ENCODE measurements at regions not wholly inside any gene's neighbourhood (a gene's known extent, or its start where the extent isn't known, plus 50 kb on each side); places are given as distances from the start of the nearest gene placed in this dataset.

DNA sequence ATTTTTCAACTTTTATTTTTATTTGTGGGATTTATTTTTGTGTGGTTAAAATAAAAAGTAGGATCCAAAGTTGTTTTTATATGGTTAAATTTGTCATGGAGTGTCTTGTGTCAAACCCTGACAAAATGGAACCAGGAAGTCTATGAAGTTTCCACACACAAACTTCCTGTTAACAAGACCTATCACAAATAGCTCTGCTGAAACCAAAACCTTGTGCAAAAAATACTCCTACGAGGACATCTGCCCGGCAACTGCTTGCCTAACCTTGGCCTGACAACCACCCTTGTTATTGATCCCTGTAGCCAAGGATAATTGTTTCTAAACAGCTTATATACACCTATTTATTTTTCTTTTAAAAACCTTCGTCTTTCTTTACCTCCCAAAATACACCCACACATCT is 389.6 kb downstream of the TRIB2 start:
- no peak for DNase-seq
- in situ Hi-C loops (cut with MboI; ENCODE audit: low pct_unique_long_range_greater_than_20kb, low sequenced_read_pairs) = no loop called here

DNA sequence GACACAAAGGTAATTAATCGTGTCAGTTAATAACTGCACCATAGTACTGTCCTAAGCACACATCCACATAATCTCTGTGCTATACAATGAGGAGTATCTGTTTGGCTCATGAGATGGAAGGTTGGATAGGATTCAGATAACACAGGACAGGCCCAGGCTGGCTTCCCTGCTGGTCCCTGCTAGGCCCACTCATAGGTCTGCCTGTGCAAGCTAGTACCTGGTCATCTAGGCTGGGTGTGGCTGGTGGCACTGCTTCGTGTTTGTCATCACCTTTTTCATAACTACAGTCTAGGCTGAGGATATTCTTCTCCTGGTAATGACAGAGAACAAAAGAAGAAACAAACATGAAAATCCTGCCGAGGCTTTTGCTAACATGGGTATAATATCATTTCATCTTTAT is 392.8 kb downstream of the TRIB2 start:
- in situ Hi-C loops (cut with MboI; ENCODE audit: low pct_unique_long_range_greater_than_20kb, low sequenced_read_pairs) = no loop called here
- no peak for DNase-seq

DNA sequence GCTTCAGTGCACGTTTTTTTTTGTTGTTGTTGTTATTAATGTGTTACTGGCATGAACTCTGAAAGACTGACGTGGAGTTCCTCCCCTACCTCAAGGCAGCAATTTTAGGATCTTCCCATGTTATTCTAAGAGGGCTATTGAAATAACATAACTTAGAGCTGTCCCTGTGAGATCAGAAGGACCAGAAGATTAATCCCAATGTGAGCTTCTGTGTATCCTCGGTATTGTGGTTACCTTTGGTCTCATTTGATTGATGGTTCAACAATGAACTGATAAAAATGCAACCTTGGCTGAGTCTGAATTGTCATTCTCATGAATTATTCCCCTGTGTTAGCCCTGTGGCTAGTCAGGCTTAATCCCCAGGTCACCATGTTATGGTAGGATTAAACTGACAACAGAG is 394.1 kb downstream of the TRIB2 start:
- no peak for DNase-seq
- in situ Hi-C loops (cut with MboI; ENCODE audit: low pct_unique_long_range_greater_than_20kb, low sequenced_read_pairs) = no loop called here

DNA sequence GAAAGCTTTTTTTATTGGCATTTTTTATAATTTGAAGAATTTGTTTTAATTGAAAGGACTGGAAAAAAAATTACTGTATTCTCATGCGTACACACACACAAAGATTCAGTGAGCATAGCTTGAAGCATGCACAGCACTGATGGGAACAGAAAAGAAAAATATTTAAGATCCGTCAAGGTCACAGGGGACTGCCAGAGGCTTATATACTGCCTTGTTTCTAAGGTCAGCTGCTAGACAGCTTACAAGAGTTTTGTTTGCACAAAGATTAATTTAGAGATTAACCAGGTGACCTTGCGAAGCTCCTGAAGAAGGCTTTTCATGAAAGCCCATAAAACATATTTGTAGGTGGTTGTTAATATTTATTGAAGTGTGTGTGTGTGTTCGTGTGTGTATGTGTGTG is 396.3 kb downstream of the TRIB2 start:
- no peak for DNase-seq
- in situ Hi-C loops (cut with MboI; ENCODE audit: low pct_unique_long_range_greater_than_20kb, low sequenced_read_pairs) = no loop called here

DNA sequence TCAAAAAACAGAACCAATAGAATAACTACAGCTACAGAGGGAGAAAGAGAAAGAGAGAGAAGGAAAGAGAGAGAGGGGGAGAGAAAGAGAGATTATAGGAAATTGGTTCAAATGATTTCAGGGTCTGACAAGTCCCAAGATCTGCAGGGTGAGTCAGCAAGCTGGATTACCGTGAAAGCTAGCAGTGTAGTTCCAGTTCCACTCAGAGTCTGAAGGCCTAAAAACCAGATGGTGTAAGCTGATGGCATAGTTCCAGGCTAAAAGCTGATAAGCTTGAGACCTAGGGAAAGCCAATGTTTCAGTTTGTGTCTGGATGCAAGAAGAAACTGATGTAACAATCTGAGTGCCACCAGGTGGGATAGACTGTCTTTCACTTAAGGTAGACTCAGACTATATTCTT is 397.7 kb downstream of the TRIB2 start:
- in situ Hi-C loops (cut with MboI; ENCODE audit: low pct_unique_long_range_greater_than_20kb, low sequenced_read_pairs) = no loop called here
- DNase-seq = no peak

DNA sequence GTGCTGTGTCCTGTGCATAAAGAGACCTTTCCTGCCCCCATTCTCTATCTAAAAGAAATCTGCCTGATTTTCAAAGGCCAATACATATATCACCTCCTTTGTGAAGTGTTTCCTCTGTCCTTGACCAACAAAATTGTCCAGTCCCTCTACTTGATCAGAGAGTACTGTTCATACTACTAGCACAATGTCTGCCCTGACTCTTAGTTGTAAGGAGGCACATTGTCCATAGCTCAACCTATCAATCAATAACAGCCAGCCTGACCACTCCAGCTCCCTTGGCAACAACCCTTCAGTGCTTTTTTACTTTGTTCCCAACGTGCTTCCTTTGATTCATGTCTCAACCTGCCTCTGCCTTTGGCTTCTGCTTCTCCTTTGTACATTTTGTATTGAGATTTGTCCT is 398.9 kb downstream of the TRIB2 start:
- DNase-seq = no peak
- in situ Hi-C loops (cut with MboI; ENCODE audit: low pct_unique_long_range_greater_than_20kb, low sequenced_read_pairs) = no loop called here

DNA sequence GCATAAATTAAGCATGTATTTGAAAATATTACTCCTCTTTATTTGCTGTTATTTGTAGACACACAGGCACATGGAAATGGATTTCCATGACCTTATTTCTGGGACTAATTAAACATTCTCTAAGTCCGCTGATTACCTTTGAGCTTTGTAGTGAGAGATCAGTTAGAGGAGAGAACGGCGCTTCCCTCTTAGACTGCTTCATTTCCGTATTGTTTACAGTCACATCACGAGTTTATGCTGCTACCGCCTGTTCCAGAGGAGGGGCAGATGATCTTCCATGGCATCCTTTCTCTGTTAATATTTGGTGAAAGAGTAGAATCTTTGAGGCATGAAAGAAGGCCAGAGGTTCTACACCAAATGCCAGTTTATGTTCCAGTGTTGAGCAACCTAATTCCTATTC is 404.4 kb downstream of the TRIB2 start:
- DNase-seq = no peak
- in situ Hi-C loops (cut with MboI; ENCODE audit: low pct_unique_long_range_greater_than_20kb, low sequenced_read_pairs) = no loop called here

DNA sequence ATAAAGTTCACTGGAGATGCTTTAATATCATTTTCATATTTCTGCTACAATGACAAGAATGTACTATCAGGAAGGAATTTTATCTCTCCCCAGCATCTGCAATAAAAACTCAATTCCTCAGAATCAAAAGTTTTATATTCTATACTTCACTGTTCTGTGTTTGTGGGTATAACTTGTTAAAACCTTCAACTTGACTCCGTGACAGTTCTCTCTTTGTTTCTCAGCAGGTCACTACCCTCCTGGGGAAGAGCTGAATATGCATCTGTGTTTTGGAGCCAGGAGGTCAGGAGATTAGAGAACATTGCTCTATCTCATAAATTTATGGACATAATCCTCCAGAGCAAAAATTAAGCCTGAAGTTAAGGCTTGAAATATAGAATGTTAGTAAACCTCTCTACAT is 411.4 kb downstream of the TRIB2 start:
- no peak for DNase-seq
- in situ Hi-C loops (cut with MboI; ENCODE audit: low pct_unique_long_range_greater_than_20kb, low sequenced_read_pairs) = no loop called here

DNA sequence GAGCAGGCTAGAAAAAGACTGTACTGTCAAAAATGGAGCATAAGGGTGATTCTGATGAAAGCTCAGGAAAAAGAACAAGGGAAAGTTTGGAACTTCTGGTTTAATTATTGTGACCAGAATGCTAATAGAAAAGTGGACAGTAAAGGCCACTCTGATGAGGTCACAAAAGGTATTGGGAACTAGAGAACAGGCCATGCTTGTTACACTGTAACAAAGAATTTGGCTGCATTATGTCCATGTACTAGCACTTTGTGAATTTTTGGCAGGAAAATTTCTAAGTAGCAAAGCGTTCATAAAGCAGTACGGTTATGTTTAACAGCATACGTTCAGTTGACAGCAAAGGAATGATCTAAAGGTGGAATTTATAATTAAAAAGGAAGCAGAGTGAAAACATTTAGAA is 418.6 kb downstream of the TRIB2 start:
- no peak for DNase-seq
- in situ Hi-C loops (cut with MboI; ENCODE audit: low pct_unique_long_range_greater_than_20kb, low sequenced_read_pairs) = no loop called here

DNA sequence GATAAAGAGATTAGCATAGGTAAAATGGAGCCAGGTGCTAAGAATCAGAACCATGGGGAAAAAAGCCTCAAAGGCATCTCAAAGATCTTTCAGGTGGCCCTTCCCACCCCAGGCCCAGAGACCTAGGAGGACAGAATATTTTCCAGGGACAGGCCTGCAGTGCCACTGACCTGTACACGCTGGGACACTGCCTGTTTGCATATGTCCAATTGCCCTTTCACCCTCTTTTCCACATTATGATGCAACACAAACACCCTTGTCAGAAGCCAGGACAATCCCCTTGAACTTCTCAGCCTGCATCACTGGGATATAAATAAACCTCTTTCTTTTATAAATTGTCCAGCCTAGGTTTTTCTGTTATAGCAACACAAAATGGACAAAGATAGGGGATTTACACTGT is 419.1 kb downstream of the TRIB2 start:
- in situ Hi-C loops (cut with MboI; ENCODE audit: low pct_unique_long_range_greater_than_20kb, low sequenced_read_pairs) = no loop called here
- DNase-seq = no peak

DNA sequence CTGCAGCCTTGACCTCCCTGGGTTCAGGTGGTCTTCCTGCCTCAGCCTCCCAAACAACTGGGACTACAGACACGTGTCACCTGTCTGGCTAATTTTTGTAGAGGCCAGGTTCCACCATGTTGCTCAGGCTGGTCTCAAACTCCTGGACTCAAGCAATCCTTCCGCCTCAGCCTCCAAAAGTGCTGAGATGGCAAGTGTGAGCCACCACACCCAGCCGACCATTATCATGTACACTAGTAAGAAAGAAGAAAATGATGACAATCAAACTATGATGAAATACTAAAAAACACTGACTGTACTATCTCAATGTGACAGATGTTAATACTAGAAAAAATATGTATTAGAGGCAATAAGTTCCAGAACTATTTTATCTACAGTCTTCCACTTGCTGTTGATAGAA is 420.9 kb downstream of the TRIB2 start:
- DNase-seq = no peak
- in situ Hi-C loops (cut with MboI; ENCODE audit: low pct_unique_long_range_greater_than_20kb, low sequenced_read_pairs) = no loop called here

DNA sequence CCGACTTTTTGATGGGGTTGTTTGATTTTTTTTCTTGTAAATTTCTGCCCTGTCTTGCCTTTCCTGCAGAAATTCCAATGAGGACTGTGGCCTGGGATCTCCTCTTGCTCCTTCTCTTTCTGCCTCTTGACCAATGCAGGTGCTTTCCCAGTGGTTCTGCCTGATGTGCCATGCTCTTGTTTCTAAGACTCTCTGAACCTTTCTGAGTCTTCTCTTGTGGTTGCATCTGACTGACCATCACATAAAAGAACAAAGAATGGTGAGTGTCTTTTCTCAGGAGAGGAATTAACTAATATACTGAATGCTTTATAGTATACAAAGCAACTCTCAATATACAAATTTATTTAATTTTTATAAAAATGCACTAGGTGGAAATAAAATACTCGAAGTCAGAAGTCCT is 424.6 kb downstream of the TRIB2 start:
- DNase-seq = no peak
- in situ Hi-C loops (cut with MboI; ENCODE audit: low pct_unique_long_range_greater_than_20kb, low sequenced_read_pairs) = no loop called here

DNA sequence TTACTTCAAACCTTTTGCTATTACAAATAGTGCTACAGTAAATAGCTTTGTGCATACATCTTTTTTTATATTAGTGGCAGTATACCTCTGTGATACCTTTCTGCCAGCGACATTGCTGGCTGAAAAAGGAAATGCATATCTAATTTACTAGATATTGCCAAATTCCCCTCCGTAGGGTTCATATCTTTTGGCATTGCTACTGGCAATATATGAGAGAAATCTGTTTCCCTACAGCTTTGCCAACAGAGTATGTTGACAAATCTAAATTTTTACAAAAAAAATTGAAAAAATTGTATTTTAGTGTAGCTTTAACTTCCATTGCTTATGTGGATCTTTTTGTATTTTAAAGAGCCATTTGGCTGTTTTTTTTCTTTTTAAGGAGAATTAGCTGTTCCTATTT is 426.7 kb downstream of the TRIB2 start:
- in situ Hi-C loops (cut with MboI; ENCODE audit: low pct_unique_long_range_greater_than_20kb, low sequenced_read_pairs) = no loop called here

DNA sequence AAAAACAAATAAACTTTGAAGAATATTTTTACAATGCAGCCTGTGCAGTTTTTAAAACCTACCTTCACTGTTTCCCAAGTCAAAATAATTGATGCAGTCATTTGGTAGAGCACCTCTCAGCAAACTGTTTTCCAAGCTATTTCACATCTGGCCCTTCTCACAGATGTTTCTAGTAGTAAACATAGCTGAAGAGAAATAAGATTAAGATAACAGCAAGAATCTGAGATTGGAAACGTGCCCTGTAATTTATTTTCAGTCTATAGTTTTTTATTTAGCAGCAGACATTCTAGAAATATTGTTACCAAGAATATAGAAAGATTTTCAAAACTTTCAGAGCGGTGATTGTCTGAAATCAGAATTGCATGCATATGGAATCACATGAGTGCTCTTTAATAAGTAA is 440.2 kb downstream of the TRIB2 start:
- in situ Hi-C loops (cut with MboI; ENCODE audit: low pct_unique_long_range_greater_than_20kb, low sequenced_read_pairs) = no loop called here
- DNase-seq = no peak

More for the DNA sequence above, 426.7 kb downstream of the TRIB2 start:
- DNase-seq = no peak

DNA sequence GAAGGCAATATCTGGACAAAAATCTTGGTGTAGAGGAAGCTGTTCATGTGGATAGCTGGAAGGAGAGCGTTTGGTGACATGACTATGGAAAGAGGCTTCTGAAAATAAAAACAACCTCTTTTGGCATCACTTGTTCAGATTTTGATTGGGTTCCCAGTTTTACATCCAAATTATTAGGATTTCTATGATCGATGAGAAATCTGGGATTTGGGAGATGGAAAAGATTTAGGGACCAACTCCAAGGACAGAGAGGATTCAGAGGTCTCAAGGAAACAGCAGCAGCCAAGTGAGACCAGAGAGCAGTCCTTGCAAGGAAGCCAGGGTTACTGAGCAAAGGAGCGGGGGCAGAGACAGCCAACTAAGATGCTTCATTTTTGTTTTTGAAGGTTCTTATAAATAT is 441.7 kb downstream of the TRIB2 start:
- in situ Hi-C loops (cut with MboI; ENCODE audit: low pct_unique_long_range_greater_than_20kb, low sequenced_read_pairs) = no loop called here
- no peak for DNase-seq

DNA sequence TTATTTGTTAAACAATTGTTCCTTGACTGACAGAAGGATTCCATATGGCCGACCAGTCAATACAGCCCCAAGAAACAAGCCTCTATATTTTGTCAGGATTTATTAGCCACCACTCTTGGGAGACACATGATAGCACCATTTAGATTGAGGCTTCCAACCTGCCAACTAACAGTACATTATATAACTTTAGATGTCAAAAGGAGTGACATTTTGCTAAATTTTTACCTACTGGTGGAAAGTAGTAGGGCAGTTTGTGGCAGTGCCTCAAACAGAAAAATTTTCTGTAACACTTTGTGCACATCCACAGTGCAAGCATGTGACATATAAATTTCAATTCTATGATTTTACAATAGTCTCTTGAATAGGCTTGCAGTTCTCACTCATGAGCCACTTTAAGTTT is 464.0 kb downstream of the TRIB2 start:
- in situ Hi-C loops (cut with MboI; ENCODE audit: low pct_unique_long_range_greater_than_20kb, low sequenced_read_pairs) = no loop called here
- no peak for DNase-seq

DNA sequence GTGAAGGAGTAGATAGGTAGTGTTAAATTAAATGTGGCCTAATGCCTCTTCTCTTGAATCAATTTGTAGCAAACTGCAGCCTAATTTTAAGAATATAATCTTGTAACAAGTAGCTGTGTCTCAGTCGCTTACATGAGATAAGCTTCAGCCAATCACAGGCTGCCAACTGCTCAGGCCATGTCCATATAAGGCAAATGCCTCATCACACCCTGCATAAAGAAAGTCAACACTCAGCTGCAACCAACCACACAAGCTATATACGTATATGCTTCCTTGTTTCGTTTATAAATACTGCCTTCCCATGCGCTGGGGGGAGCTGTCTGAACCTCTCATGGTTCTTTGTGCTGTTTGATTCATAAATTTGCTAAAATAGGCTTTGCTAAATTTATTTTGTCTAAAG is 476.3 kb downstream of the TRIB2 start:
- in situ Hi-C loops (cut with MboI; ENCODE audit: low pct_unique_long_range_greater_than_20kb, low sequenced_read_pairs) = no loop called here
- no peak for DNase-seq

DNA sequence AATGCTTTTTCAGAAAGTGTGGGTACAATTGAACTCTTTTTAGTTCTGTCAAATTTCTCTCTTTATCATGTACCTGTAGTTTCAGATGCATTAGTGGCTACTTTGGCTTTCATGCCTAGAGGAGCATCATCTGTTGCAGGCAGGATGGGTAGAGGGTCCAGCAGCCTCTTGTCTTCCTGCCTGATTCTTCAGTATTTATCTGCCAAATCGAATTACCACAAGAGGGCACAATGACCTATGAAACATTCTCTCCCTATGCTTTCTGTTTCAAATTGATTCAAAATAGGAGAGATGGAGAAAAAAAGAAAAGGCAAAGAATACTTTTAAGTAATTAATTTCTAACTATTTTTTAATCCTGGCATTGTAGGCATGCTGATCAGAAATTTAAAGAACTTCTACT is 477.2 kb downstream of the TRIB2 start:
- DNase-seq = peak; percentile 23

DNA sequence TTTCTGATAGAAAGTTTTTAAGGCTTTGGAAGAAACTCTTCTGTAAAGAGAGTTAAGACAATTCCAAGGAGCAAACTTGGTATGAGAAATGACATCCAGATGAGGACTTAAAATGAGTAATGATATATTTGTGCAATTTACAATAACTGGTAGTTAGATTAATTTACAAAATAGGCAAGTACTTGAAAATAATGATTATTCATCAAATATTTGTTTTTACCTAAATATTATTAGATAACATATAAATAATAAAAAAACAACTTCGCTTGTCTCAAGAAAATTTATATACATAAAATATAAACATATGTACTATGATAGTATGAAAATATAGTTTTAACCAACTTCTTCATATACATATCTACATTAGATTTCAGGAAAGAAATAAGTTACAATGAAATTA is 478.5 kb downstream of the TRIB2 start:
- in situ Hi-C loops (cut with MboI; ENCODE audit: low pct_unique_long_range_greater_than_20kb, low sequenced_read_pairs) = no loop called here
- no peak for DNase-seq

More for the DNA sequence above, 477.2 kb downstream of the TRIB2 start:
- in situ Hi-C loops (cut with MboI; ENCODE audit: low pct_unique_long_range_greater_than_20kb, low sequenced_read_pairs) = no loop called here

DNA sequence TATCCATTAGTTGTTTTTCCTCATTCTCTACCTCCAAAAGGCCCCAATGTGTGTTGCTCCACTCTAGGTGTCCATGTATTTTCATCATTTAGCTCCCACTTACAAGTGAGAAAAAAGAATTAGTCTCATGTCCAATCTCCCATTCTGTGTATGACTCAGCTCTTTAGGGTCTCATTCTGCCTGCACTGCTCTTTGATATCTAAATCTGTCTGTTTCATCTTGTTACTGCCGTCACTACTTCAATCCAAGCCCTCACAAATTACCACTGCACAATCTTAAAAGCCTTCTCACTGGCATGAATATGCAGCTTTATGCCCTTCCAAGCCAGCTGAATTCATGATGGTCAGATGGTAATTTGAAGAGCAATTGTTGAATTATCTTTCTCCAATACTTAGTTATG is 480.5 kb downstream of the TRIB2 start:
- DNase-seq = no peak
- in situ Hi-C loops (cut with MboI; ENCODE audit: low pct_unique_long_range_greater_than_20kb, low sequenced_read_pairs) = no loop called here

DNA sequence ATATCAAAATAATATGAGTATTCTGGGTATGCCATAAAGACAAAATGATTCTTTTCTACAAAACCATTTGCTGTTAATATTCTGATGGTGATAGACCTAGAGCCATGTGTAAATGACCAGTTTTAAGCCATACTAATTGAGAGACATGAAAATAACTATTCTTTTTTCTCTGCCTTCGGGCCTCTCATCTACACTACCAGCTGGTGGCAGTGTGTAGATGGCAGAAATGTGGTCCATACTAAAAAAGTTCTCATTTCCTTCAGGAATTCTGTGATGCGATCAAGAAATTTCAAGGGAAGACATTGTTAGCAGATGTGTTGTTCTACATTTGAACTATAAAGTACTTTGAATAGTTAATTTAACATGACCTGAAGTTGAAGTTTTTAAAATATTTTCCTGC is 485.2 kb downstream of the TRIB2 start:
- DNase-seq = no peak
- in situ Hi-C loops (cut with MboI; ENCODE audit: low pct_unique_long_range_greater_than_20kb, low sequenced_read_pairs) = no loop called here

DNA sequence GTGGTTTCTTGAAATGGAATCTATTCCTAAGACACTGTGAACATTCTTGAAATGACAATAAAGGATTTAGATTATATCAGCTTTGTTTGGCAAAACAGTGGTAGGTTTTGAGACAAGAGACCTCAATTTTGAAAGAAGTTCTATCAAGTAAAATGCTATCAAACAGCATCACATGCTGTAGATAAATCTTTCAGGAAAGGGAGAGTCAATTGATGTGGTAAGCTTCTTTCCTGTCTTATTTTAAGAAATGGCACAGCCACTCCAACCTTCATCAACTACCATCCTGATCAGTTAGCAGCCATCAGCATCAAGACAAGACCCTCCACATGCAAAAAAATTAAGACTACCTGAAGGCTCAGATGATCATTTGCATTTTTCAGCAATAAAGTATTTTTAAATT is 495.4 kb downstream of the TRIB2 start:
- DNase-seq = no peak
- in situ Hi-C loops (cut with MboI; ENCODE audit: low pct_unique_long_range_greater_than_20kb, low sequenced_read_pairs) = no loop called here

Measured in KBM-7 (cell line).